Sigmoid colon (tissue), 6 donors: ENCODE measurements at regions not wholly inside any gene's neighbourhood (a gene's known extent, or its start where the extent isn't known, plus 50 kb on each side); places are given as distances from the start of the nearest gene placed in this dataset.

Source experiments
- DNase-seq: peaks from one replicate; pipeline ENCODE4 v3.0.0-alpha.2; 2019
- H3K27ac ChIP-seq, 4 donors: fragments of 200-600 bp; sonication (generic); one replicate each; pipeline ENCODE4 v1.5.1; 2016 to 2019; ENCODE audit warnings: mild to moderate bottlenecking in 1 of 4
- H3K27me3 ChIP-seq, 3 donors: fragments of 200-600 bp; sonication (generic); one replicate each; pipeline ENCODE4 v1.5.1; 2019; ENCODE audit warnings: mild to moderate bottlenecking in 1 of 3
- H3K36me3 ChIP-seq, 4 donors: fragments of 200-600 bp; sonication (generic); one replicate each; pipeline ENCODE4 v1.5.1; 2016 to 2019
- H3K4me1 ChIP-seq, 4 donors: fragments of 200-600 bp; sonication (generic); one replicate each; pipeline ENCODE4 v1.5.1; 2017 to 2019
- H3K4me3 ChIP-seq, 4 donors: fragments of 200-600 bp; sonication (generic); one replicate each; pipeline ENCODE4 v1.5.1; 2017 to 2019; ENCODE audit warnings: mild to moderate bottlenecking in 2 of 4, moderate library complexity in 1 of 4
- H3K9me3 ChIP-seq, 4 donors: fragments of 200-600 bp in 3 of 4; sonication (generic) in 3 of 4; one replicate each; pipeline versions ENCODE4 v1.5.1 to v1.6.1; 2013 to 2019
- EP300 ChIP-seq, 4 donors: sonication (generic); formaldehyde crosslinking; IDR thresholded peaks; one replicate each; pipeline ENCODE4 v1.6.1; 2017; ENCODE audit warnings: antibody characterized with exemption in 4 of 4
- POLR2A ChIP-seq, 2 donors: fragments of 450-650 bp; IDR thresholded peaks; one replicate each; pipeline ENCODE4 v1.6.1; 2016; ENCODE audit warnings: antibody characterized with exemption in 2 of 2, mild to moderate bottlenecking in 2 of 2, moderate library complexity in 2 of 2
- POLR2AphosphoS5 ChIP-seq, 4 donors: sonication (generic); formaldehyde crosslinking; IDR thresholded peaks; one replicate each; pipeline ENCODE4 v1.6.1; 2017; ENCODE audit warnings: antibody characterized with exemption in 4 of 4
- WGBS, 2 donors: extraction: QIAGEN DNeasy Blood & Tissue Kit; methylation state at CpG; one replicate each; pipeline ENCODE4 v1.1.7; 2013; 5-methylcytosine and 5-hydroxymethylcytosine counted together
- intact Hi-C: fragments of 100-400 bp; cut with DNase I; formaldehyde crosslinking; loops from one replicate; pipeline ENCODE4 v1.15.1; 2023
- TF ChIP-seq, protein P1 (sequence below), 4 experiments: fragments of 450-650 bp in 3 of 4; fragments of 200-600 bp in 1 of 4; IDR thresholded peaks; one replicate each; pipeline ENCODE4 v1.5.1; 2016 to 2019; ENCODE audit warnings: antibody characterized with exemption in 4 of 4, mild to moderate bottlenecking in 3 of 4, moderate library complexity in 2 of 4
- donor health status: healthy with polysubstance abuse.
- donor health status: healthy.

DNA sequence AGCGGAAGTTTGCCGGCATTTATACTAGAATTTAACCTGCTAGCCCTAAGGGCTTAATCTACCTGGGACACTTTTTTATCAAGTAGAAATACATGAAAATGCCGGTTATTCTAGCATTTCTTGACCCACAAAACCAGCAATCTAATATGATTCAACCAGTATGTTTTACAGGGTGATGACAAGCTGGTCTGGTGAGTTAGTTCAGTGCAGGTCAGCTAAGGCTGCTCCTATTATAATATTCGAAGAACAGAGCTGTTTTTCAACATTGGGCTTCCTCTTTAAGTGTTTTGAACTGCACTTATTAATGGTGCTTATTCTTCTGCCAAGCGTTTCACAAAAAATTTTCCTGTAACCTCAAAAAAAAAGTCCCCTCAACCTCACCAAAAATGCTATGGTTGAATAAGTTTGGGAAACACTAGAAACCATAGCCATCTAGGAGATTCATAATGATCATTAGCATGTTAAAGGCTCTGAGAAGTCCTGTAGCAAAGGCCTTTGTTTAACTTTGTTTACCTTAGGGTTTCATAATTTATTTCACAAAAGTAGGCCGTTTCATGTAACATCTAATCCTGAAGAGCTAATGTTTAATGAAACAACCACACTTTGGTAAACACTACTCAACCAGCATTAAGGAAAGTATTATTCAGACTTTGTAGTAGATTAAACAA is 526.6 kb downstream of the KLF12 start:
- Histone ChIP-seq H3K36me3 (no peaks in the 10 kb centered on the region), H3K27me3 (no peaks in the 10 kb centered on the region), H3K27ac (no peak overlapping the region), H3K9me3 (peaks cover 0 to 6% (median under 1%) of the 10 kb centered on the region in 4 donors), H3K4me1 (peaks cover 0 to 9% (median 4%) of the 10 kb centered on the region in 4 donors), H3K4me3 (no peak overlapping the region)
- intact Hi-C loops: no loop called here
- 67 to 76% methylated on average over 6 of the region's 6 CpGs for WGBS, 2 donors
- TF ChIP-seq, protein P1, sequence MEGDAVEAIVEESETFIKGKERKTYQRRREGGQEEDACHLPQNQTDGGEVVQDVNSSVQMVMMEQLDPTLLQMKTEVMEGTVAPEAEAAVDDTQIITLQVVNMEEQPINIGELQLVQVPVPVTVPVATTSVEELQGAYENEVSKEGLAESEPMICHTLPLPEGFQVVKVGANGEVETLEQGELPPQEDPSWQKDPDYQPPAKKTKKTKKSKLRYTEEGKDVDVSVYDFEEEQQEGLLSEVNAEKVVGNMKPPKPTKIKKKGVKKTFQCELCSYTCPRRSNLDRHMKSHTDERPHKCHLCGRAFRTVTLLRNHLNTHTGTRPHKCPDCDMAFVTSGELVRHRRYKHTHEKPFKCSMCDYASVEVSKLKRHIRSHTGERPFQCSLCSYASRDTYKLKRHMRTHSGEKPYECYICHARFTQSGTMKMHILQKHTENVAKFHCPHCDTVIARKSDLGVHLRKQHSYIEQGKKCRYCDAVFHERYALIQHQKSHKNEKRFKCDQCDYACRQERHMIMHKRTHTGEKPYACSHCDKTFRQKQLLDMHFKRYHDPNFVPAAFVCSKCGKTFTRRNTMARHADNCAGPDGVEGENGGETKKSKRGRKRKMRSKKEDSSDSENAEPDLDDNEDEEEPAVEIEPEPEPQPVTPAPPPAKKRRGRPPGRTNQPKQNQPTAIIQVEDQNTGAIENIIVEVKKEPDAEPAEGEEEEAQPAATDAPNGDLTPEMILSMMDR (IDR thresholded peaks at IDR 0.05): no peak
- TF ChIP-seq POLR2A (IDR thresholded peaks at IDR 0.05) (no peak), POLR2AphosphoS5 (IDR thresholded peaks at IDR 0.05) (no peak), EP300 (IDR thresholded peaks at IDR 0.05) (no peak)
- no peak for DNase-seq

DNA sequence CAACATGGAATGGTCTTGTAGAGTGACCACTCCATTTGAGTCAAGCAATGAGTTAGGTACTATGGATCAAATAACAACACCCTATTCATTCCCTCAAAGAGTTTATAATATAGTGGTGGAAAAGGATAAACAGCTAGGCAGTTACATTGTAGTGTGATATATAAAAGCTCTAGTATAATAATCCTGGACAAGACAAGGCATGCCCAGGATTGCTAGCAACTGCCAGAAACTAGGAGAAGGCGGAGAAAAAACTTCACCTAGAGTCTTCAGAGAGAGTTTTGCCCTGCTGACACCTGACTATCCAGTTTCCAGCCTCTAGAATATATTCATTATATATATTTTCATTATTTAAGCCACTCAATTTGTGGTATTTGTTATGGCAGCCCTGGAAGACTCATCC is 530.6 kb downstream of the KLF12 start:
- no peak overlapping the region for H3K27ac ChIP-seq
- H3K27me3 ChIP-seq: no peaks in the 10 kb centered on the region
- H3K4me1 ChIP-seq: no peaks in the 10 kb centered on the region
- intact Hi-C loops: no loop called here
- no peak overlapping the region for H3K4me3 ChIP-seq
- no peaks in the 10 kb centered on the region for H3K36me3 ChIP-seq
- H3K9me3 ChIP-seq: peaks cover 0 to 6% (median under 1%) of the 10 kb centered on the region in 4 donors
- 89 to 90% methylated on average over 1 of the region's 1 CpG for WGBS, 2 donors
- TF ChIP-seq EP300 (IDR thresholded peaks at IDR 0.05) (no peak), POLR2AphosphoS5 (IDR thresholded peaks at IDR 0.05) (no peak), POLR2A (IDR thresholded peaks at IDR 0.05) (no peak)
- TF ChIP-seq, protein P1 (IDR thresholded peaks at IDR 0.05): no peak
- DNase-seq: no peak

DNA sequence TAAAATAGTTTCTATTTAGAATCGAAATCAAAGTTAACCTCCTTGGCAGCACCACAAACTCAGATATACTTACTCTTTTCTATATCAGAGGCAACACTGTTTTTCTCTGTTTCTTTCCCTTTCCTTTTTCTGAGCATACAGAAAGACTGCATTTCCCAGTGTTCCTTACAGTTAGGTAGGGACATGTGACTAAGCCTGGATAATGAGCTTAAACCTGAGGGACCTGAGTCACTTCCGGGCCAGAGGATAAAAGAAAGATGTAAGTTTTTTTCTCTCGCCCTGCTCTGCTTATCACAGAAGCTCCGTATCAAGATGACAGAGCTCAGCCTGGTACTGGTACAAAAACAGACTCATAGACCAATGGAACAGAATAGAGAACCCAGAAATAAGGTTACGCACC is 531.9 kb downstream of the KLF12 start:
- DNase-seq: no peak
- Histone ChIP-seq H3K4me1 (no peaks in the 10 kb centered on the region), H3K36me3 (no peaks in the 10 kb centered on the region), H3K4me3 (no peak overlapping the region), H3K9me3 (peaks cover 0 to 6% (median under 1%) of the 10 kb centered on the region in 4 donors), H3K27ac (no peak overlapping the region), H3K27me3 (no peaks in the 10 kb centered on the region)
- intact Hi-C loops: no loop called here
- TF ChIP-seq EP300 (IDR thresholded peaks at IDR 0.05) (no peak), POLR2A (IDR thresholded peaks at IDR 0.05) (no peak), POLR2AphosphoS5 (IDR thresholded peaks at IDR 0.05) (no peak)
- TF ChIP-seq, protein P1 (IDR thresholded peaks at IDR 0.05): no peak
- WGBS, 2 donors: 88 to 93% methylated on average over 5 of the region's 5 CpGs

DNA sequence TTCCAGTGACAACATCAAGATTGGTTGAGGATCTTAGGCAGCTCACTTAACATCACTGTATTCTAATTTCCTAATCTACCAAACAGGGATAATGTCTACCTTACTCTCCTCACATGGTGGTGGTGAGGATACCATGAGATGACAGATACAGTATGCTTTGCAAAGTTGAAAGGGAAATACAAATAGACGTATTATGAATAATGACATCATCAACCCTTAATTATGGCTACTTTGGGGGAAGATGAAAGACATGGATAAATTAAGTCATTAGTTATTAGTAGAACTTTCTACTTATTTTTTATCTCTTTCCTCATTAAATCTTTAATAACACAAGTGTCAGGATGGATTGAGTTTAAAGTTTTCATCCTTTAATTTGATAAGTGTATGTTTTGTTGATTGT is 532.5 kb downstream of the KLF12 start:
- no peaks in the 10 kb centered on the region for H3K27me3 ChIP-seq
- H3K4me3 ChIP-seq: no peak overlapping the region
- H3K4me1 ChIP-seq: no peaks in the 10 kb centered on the region
- no peaks in the 10 kb centered on the region for H3K36me3 ChIP-seq
- peaks cover 0 to 6% (median under 1%) of the 10 kb centered on the region in 4 donors for H3K9me3 ChIP-seq
- no peak for TF ChIP-seq POLR2AphosphoS5 (IDR thresholded peaks at IDR 0.05)
- TF ChIP-seq POLR2A (IDR thresholded peaks at IDR 0.05): no peak
- TF ChIP-seq, protein P1 (IDR thresholded peaks at IDR 0.05): no peak
- no peak for TF ChIP-seq EP300 (IDR thresholded peaks at IDR 0.05)
- intact Hi-C loops: no loop called here
- no peak overlapping the region for H3K27ac ChIP-seq
- WGBS, 2 donors: 94 to 95% methylated on average over 1 of the region's 1 CpG
- DNase-seq: no peak
